ENCODE measurements at regions not wholly inside any gene's neighbourhood (a gene's known extent, or its start where the extent isn't known, plus 50 kb on each side); places are given as distances from the start of the nearest gene placed in this dataset.

DNA sequence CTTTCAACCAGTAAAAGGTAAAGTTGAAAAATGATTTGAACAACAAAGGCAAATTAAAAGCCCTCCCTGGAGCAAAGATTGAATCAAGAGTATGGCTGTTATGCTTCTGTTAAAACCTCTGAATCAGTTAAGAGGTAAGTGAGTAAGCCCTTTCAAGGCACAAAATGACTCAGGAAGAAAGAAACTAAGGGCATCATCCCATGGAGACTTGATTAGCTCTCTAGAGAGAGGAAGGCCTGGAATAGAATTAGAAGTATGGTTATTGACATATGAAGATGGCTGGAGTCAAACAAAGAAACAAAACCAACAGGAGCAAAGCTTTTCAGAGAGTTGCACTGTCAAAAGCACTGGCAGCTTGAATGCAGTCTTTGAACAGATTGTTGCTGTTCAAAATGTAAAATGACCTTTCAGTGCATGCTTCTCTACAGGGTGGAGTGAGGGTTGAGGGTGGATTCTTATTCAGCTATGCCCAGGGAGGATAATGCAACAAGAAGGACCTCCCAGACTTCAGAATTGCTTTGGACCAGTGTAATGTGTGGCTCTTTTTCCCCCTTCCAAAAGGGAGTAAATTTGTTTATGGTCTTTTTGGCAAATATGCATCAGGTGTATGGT is 365.5 kb downstream of the GBA3 start:
- TF ChIP-seq, protein P1, sequence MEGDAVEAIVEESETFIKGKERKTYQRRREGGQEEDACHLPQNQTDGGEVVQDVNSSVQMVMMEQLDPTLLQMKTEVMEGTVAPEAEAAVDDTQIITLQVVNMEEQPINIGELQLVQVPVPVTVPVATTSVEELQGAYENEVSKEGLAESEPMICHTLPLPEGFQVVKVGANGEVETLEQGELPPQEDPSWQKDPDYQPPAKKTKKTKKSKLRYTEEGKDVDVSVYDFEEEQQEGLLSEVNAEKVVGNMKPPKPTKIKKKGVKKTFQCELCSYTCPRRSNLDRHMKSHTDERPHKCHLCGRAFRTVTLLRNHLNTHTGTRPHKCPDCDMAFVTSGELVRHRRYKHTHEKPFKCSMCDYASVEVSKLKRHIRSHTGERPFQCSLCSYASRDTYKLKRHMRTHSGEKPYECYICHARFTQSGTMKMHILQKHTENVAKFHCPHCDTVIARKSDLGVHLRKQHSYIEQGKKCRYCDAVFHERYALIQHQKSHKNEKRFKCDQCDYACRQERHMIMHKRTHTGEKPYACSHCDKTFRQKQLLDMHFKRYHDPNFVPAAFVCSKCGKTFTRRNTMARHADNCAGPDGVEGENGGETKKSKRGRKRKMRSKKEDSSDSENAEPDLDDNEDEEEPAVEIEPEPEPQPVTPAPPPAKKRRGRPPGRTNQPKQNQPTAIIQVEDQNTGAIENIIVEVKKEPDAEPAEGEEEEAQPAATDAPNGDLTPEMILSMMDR (IDR thresholded peaks at IDR 0.05; ENCODE audit: insufficient read depth, low read depth, low read length, missing control alignments) = no peak
- H3K4me3 ChIP-seq (ENCODE audit: low read depth, low read length) = no peak overlapping the region
- no peak for DNase-seq (ENCODE audit: low read depth)

DNA sequence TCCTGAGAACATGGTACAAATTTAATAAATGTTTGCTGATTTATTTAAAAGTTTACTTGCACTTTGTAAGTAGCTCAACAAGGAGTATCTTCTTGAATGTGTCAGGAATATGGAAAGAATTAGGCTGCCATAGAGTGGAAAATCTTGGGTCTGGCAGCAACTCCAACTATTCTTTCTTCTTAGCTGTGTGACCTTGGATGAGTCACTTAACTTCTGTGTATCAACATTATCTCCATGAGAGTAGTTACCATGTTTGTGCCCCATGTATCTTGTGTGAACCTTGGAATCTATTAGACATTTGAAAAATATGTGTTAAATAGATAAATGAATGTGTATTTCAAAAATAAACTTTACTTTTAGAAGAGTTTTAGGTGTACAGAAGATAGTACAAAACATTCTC is 348.8 kb downstream of the GBA3 start:
- no peak overlapping the region for H3K4me3 ChIP-seq (ENCODE audit: low read depth, low read length)
- DNase-seq (ENCODE audit: low read depth) = no peak
- TF ChIP-seq, protein P1 (IDR thresholded peaks at IDR 0.05; ENCODE audit: insufficient read depth, low read depth, low read length, missing control alignments) = no peak

DNA sequence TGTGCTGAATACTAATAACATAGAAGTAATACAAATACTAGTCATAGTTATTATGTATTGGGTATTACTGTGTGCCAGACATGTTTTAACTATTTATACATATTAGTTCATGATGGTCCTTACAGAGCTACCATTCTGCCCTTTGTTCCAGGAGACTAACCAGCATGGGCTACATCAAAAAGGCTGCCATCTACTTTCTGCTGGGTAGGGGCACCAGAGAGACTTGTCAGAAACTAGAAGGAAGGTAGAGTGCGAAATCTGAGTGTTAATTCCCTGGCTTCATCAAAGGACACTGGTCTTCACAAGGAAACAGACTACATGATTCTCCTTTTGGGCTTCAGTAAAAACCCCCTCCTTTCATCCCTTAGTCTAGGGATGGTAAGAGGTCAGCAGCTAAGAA is 347.8 kb downstream of the GBA3 start:
- no peak for DNase-seq (ENCODE audit: low read depth)
- H3K4me3 ChIP-seq (ENCODE audit: low read depth, low read length) = no peak overlapping the region
- TF ChIP-seq, protein P1 (IDR thresholded peaks at IDR 0.05; ENCODE audit: insufficient read depth, low read depth, low read length, missing control alignments) = no peak

DNA sequence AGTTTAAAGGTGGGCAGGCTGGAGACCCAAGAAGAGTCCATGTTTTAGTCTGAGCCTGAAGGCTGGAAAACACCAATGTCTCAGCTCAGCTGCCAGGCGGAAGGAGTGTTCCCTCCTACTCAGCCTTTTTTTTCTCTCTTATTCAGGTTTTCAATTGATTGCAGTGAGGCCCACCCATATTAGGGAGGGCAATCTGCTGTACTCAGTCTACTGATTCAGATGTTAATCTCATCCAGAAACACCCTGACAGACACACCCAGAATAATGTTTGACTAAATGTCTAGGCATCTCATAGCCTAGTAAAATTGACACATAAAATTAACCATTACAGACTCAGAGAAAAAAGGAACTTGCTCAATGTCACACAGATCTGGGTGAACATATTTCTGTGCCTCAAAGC is 347.1 kb downstream of the GBA3 start:
- TF ChIP-seq, protein P1 (IDR thresholded peaks at IDR 0.05; ENCODE audit: insufficient read depth, low read depth, low read length, missing control alignments) = no peak
- no peak for DNase-seq (ENCODE audit: low read depth)
- no peak overlapping the region for H3K4me3 ChIP-seq (ENCODE audit: low read depth, low read length)

DNA sequence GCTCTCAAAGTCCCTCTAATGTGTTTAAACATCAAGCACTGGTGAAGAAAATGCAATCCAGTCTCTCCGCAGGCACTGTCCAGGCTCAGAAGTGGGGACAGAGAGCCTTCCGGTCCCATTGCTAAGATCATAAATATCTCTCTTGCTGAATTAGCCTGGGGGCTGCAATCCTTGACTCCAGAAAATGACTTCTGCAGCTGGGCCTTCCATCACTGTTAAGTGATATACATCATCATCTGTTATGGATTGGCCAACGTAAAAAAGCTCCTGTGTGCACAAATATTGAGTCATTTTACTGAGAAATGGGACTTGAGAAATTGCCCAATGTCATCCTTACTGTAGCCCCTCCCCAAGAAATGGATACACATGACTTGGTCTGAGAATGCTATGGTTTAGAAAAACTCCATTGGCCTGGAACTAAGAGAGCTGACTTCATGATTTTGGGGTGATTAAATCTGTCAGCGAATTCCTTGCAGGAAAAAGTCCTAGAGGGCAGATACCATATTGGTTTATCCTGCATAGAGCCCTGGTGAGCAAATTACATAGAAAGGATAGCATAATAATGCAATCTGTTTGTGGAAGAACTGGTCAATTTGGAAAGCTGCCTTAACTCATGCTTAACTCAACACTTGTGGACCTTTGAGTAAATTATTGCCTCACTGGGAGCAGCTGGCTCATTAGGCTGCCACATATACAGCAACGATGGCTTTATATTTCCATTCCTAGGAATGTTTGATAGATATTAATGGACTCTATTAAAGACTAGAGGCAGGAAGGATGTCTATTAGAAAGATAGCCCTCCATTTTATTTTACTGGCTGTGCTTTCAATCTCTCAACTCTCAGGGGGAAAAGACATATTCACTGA is 346.1 kb downstream of the GBA3 start:
- TF ChIP-seq, protein P1 (IDR thresholded peaks at IDR 0.05; ENCODE audit: insufficient read depth, low read depth, low read length, missing control alignments) = no peak
- H3K4me3 ChIP-seq (ENCODE audit: low read depth, low read length) = no peak overlapping the region
- no peak for DNase-seq (ENCODE audit: low read depth)

DNA sequence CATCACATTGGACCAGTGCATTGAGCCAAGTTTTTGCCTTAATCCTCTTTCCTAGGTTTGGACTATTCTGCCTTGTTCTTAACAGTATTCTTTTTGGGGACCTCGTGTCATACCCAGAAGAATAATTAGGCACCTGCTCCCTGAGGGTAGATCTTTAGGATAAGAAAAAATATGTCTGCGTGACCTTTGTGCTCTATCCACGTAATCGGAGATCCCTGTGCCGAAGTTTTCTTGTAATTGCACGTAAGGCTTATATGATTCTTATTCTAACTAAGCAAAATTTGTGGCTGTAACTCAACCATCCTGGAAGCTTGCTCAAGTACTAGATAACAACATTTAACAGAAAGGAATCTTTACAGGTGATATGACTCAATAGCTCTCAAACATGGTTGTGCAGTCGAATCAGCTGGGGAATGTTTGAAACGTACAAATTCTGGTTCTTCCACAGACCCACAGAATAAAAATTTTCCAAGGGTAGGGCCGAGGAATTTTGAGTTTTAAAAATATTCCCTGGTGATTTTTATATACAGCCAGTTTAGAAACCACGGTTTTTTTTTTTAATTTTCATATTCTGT is 344.3 kb downstream of the GBA3 start:
- DNase-seq (ENCODE audit: low read depth) = no peak
- no peak overlapping the region for H3K4me3 ChIP-seq (ENCODE audit: low read depth, low read length)
- TF ChIP-seq, protein P1 (IDR thresholded peaks at IDR 0.05; ENCODE audit: insufficient read depth, low read depth, low read length, missing control alignments) = no peak

All from GM12865 (cell line).